MM.1S (cell line): ENCODE measurements at regions not wholly inside any gene's neighbourhood (a gene's known extent, or its start where the extent isn't known, plus 50 kb on each side); places are given as distances from the start of the nearest gene placed in this dataset.

ENCODE experiments used
- EZH2 ChIP-seq: fragments of 300-600 bp; sonication (generic); optimal IDR thresholded peaks from 2 replicates; pipeline ENCODE3; 2017; ENCODE audit warnings: low read depth, mild to moderate bottlenecking, antibody characterized with exemption, low read length, mixed read lengths
- TF ChIP-seq, protein P1 (sequence below): fragments of 300-600 bp; sonication (generic); IDR thresholded peaks from 2 replicates; pipeline ENCODE4 v1.5.1; 2016; ENCODE audit warnings: antibody characterized with exemption, low read length, mixed read lengths

DNA sequence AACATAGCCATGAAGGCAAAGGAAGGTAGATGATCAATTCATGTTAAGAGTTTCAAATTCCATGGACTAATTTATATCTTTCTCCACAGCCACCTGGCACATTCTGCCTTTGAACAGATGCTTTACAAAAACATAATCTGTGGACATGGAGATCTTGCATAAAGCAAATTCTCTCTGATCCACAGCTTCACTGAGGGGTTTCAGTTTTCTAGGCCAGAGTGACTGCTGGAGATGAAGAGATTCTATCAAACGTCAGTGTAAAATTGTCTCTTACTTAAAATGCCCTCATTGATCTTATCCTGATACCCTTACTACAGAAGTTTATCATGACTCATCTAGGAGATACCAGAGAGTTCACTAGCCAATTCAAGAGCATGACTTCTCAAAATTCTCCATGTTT lies 291.6 kb downstream of the DAD1 start:
- TF ChIP-seq, protein P1, sequence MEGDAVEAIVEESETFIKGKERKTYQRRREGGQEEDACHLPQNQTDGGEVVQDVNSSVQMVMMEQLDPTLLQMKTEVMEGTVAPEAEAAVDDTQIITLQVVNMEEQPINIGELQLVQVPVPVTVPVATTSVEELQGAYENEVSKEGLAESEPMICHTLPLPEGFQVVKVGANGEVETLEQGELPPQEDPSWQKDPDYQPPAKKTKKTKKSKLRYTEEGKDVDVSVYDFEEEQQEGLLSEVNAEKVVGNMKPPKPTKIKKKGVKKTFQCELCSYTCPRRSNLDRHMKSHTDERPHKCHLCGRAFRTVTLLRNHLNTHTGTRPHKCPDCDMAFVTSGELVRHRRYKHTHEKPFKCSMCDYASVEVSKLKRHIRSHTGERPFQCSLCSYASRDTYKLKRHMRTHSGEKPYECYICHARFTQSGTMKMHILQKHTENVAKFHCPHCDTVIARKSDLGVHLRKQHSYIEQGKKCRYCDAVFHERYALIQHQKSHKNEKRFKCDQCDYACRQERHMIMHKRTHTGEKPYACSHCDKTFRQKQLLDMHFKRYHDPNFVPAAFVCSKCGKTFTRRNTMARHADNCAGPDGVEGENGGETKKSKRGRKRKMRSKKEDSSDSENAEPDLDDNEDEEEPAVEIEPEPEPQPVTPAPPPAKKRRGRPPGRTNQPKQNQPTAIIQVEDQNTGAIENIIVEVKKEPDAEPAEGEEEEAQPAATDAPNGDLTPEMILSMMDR: no peak
- no peak for TF ChIP-seq EZH2
